Stimulated activated naive CD8-positive, alpha-beta T cell treated with anti-CD3 and anti-CD28 coated beads, Interleukin-15, Interleukin-2, amounts not matched to agents 100 ng/mL and 50 ng/mL, for 24 hours (primary cell): ENCODE measurements at regions not wholly inside any gene's neighbourhood (a gene's known extent, or its start where the extent isn't known, plus 50 kb on each side); places are given as distances from the start of the nearest gene placed in this dataset.
"Not testable (repeated sequence)": the region's sequence is repeated elsewhere in the genome, so short reads cannot be mapped to it uniquely, and the experiment has no call there.

Experiments used
- H3K27ac Mint-ChIP-seq: one replicate; pipeline ENCODE4 v1.8.0; 2021; ENCODE audit warnings: mild to moderate bottlenecking, mixed read lengths
- H3K27me3 Mint-ChIP-seq: one replicate; pipeline ENCODE4 v1.8.0; 2021; ENCODE audit warnings: mixed read lengths
- H3K36me3 Mint-ChIP-seq: one replicate; pipeline ENCODE4 v1.8.0; 2021; ENCODE audit warnings: low read depth, mixed read lengths
- H3K4me1 Mint-ChIP-seq: one replicate; pipeline ENCODE4 v1.8.0; 2021; ENCODE audit warnings: low read depth, mixed read lengths
- H3K4me3 Mint-ChIP-seq: one replicate; pipeline ENCODE4 v1.8.0; 2021; ENCODE audit warnings: mild to moderate bottlenecking, mixed read lengths
- H3K9me3 Mint-ChIP-seq: one replicate; pipeline ENCODE4 v1.8.0; 2021; ENCODE audit warnings: mixed read lengths

DNA sequence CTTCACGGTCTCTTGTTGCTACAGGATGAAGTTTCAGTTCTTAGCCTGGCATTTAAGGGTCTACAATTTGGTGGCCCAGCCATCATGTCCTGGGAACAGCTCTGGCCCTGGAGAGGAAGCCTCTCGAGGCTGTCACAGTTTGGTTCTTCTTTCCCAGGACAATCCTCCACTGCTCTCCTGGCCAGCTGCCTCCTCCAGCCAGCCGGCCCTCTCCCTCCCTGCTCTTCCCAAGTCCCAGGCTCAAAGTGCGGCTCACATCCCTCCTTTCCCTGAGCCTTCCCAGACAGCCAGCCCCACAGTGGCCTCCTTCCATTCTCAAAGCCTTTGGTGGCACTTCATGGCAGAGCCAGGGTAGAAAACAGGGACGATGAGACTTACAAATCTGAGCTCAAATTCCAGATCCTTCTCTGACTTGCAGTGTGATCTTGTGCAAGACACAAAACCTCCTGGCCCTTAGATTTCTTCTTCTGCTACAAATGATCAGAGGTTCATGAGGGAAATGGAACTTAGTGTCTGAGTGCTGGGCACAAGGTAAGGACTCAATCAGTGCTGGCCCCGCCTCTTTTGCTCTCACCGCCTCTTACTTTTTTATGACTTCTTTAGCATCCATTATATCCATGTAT, 223.8 kb upstream of the ECI2 start:
- H3K4me1 Mint-ChIP-seq, result no peaks in the 10 kb centered on the region
- H3K27ac Mint-ChIP-seq, result no peak overlapping the region
- H3K27me3 Mint-ChIP-seq, result peaks cover 4% of the 10 kb centered on the region
- H3K4me3 Mint-ChIP-seq, result no peak overlapping the region
- H3K9me3 Mint-ChIP-seq, result no peaks in the 10 kb centered on the region
- H3K36me3 Mint-ChIP-seq, result no peaks in the 10 kb centered on the region

DNA sequence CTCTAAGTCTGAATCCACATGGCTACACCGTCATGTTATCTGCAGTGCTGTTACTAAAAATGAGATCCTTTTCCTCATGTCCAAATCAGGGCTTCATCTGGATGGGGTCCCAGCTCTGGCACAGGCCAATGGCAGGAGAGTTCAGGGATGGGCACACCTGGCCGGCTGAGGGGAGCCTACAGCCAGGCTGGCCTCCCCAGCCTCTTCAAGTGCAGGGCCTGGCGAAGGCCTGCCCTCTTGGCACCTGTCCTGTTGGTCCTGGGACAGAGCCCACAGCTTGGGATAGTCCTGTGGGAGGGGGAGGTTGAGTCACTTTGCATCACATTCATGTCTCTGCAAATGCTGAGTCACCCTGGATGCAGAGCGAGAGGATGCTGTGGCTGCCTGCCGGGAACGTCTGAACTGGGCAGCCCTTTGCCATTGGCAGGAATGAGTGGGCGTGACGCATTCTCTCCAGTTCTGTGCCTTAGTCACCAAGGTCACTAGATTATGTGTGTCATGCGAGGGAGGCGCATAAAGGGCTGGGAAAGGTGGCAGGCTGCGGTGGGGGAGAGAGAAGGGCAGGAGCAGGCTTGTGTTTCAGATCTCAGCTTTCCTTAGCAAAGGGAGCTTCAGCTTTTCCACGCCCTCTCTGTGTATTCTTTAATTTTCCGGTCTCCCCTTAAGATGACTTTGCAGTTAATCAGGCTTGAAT, 223.2 kb upstream of the ECI2 start:
- H3K27me3 Mint-ChIP-seq, result peaks cover 4% of the 10 kb centered on the region
- no peak overlapping the region for H3K4me3 Mint-ChIP-seq
- H3K36me3 Mint-ChIP-seq, result no peaks in the 10 kb centered on the region
- H3K4me1 Mint-ChIP-seq, result no peaks in the 10 kb centered on the region
- no peak overlapping the region for H3K27ac Mint-ChIP-seq
- no peaks in the 10 kb centered on the region for H3K9me3 Mint-ChIP-seq

DNA sequence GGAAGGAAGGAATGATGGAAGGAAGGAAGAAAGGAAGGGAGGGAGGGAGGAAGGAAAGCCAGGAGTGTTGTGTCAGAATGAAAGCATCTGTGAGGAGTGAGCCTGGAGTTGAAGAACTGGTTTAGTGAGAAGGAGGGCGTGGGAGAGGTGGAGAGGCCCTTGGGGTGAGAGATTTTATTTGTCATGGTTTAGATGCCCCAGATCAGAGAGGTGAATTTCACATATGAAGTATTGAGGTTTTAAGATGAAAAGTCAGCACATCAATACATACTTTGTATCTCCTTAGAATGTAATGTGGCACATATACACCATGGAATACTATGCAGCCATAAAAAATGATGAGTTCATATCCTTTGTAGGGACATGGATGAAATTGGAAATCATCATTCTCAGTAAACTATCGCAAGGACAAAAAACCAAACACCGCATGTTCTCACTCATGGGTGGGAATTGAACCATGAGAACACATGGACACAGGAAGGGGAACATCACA, 222.3 kb upstream of the ECI2 start:
- H3K27me3 Mint-ChIP-seq, H3K4me3 Mint-ChIP-seq, H3K36me3 Mint-ChIP-seq, H3K4me1 Mint-ChIP-seq, H3K27ac Mint-ChIP-seq, H3K9me3 Mint-ChIP-seq: not testable (repeated sequence)

DNA sequence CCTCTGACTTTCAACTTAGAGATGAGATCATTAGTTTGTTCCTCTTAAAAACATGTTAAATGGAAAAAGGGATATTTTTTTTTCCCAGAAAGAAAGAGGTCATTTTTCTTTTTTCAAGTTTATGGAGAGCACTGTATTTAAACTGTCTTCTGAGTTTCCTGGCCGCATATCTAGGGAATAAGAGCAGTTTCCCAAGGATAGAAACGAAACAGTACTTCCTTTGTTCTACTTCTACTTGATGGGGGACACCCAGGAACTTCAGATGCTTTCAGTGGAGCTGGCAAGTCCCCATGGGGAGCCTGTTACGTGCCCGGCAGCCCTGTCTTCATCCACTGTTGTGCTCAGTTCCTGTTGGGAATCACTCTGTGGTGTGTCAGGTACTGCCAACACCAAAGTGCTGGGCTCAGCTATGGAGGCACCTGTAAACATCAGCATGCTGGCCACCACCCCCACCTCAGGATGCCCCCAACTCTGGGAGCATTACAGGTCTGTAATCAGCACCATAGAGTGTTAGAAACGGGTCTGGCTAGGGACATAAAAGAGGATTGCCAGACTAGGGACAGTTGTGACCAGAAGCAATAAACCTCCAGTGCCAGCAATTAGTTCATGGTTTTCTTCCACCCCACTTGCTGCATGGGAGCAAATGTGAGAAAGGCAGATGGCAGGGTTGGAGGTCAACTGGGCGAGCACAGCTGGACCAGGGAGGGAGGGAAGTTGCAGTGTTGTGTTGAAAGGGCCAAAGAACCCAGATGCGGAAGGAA, 221.7 kb upstream of the ECI2 start:
- peaks cover 4% of the 10 kb centered on the region for H3K27me3 Mint-ChIP-seq
- no peaks in the 10 kb centered on the region for H3K4me1 Mint-ChIP-seq
- no peak overlapping the region for H3K4me3 Mint-ChIP-seq
- no peaks in the 10 kb centered on the region for H3K9me3 Mint-ChIP-seq
- H3K27ac Mint-ChIP-seq, result no peak overlapping the region
- H3K36me3 Mint-ChIP-seq, result no peaks in the 10 kb centered on the region

DNA sequence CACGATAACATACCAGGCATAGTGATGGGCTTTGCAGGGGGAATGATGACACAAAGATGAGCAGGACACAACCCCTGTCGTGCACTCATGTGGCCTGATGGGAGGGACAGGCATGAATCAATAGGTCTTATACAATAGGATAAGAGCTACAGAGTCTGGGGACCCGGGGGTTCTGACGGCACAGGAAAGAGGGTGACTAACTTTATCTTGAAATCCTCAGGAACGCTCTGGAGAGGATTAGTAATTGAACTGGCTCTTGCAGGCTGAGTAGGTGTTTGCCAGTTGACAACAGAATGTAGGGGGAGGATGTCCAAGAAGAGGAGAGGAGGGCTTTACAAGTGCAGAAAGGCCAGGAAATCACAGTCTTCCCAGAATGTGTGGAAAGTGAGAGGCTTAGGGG, 219.9 kb upstream of the ECI2 start:
- Mint-ChIP-seq H3K4me1 (no peaks in the 10 kb centered on the region), H3K9me3 (no peaks in the 10 kb centered on the region), H3K4me3 (no peak overlapping the region), H3K27ac (no peak overlapping the region), H3K27me3 (peaks cover 4% of the 10 kb centered on the region), H3K36me3 (no peaks in the 10 kb centered on the region)

DNA sequence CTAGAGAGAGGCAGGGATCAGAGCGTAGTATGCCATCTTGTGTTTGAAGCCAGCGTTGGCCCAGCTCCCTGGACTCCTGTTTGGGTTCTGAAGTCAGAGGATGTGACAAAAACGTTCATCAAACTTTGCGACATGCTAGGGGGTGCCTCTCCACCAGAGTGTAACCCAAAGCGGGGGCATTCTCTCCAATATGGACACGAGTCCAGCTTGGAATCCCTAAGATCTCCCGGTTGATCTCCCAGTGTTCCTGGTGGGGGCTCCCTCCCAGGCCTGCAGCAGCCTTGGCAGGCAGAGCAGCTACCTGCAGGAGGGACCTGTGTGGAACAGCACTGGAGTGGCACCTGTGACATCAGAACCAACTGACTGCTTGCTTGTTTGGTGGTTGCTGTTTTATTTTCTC, 218.8 kb upstream of the ECI2 start:
- Mint-ChIP-seq H3K4me3 (no peak overlapping the region), H3K4me1 (no peaks in the 10 kb centered on the region), H3K9me3 (no peaks in the 10 kb centered on the region), H3K36me3 (no peaks in the 10 kb centered on the region), H3K27me3 (peaks cover 4% of the 10 kb centered on the region), H3K27ac (no peak overlapping the region)

DNA sequence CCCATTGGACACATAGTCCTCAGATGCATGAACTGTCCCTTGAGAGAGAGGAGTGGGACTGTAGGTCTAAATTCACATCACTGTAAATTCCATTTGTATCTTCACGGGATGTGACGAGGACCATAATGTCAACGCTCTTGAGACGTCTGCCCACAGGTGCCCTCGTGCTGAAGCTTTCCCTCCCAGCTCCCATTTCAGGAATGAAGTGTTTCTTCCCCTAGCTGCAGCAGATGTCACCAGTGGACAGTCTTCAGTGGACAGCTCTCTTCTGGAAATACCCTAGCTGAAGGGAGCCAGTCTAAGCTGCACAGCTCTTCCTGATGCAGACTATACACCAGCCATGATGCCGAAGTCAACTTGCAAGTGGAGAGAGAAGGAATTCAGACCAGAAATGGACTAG, 217.4 kb upstream of the ECI2 start:
- Mint-ChIP-seq H3K9me3 (no peaks in the 10 kb centered on the region), H3K27me3 (peaks cover 4% of the 10 kb centered on the region), H3K4me1 (no peaks in the 10 kb centered on the region), H3K36me3 (no peaks in the 10 kb centered on the region), H3K27ac (no peak overlapping the region), H3K4me3 (no peak overlapping the region)

DNA sequence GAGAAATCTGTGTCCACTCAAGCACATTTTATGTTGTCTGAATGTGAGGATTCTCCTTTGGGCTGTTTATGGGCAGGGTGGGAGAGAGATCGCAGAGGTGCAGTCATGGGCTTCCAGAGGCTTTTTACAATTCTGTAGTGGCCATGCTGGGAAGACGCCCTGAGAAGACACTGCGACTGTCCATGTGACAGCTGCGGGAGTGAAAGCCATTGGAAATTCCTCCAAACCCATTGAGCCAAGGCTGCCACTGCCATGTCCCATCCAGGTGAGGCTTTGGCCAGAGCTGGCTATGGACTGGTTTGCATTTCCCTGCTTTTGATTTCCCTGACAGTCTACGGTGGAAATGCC, 216.9 kb upstream of the ECI2 start:
- Mint-ChIP-seq H3K27ac (no peak overlapping the region), H3K4me3 (no peak overlapping the region), H3K36me3 (no peaks in the 10 kb centered on the region), H3K9me3 (no peaks in the 10 kb centered on the region), H3K4me1 (no peaks in the 10 kb centered on the region), H3K27me3 (peaks cover 4% of the 10 kb centered on the region)

DNA sequence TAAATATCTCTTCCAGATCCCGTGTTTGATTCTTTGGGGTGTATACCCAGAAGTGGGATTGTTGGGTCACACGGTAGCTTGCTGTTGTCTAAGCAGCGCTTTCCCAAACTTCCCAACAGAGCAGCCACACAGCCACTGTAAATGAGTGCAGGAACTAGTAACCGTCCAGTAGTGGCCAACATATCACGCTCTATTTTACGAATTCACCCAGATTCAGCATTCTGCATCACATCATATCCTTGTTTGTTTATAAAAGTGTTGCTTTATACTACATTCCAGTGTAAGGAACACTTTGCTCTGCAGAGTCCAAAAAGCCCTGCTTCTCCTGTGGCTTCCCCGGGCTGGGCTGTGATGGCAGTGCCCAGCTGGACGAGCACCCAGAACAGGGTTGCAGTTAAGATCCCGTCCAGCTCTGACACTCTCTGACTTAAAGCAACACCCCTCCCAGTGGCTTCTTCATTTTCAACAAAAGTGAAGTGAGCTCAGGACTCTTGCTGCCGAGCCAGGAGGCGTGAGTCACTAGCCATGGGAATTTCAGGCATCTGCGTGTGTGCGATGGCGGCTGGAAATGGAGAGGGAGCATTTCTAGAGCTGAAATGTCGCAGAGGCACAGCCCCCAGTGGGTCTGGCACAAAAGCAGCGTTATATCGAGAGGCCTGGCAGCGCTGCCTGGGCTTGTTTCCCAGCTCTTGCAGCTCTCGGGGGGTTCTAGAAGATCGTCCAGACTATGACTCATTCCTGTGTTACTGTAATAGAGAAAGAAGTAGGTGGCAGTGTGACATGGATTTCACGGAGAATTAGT, 216.3 kb upstream of the ECI2 start:
- H3K4me1 Mint-ChIP-seq, result no peaks in the 10 kb centered on the region
- peaks cover 4% of the 10 kb centered on the region for H3K27me3 Mint-ChIP-seq
- no peak overlapping the region for H3K27ac Mint-ChIP-seq
- H3K9me3 Mint-ChIP-seq, result no peaks in the 10 kb centered on the region
- H3K4me3 Mint-ChIP-seq, result no peak overlapping the region
- H3K36me3 Mint-ChIP-seq, result no peaks in the 10 kb centered on the region

DNA sequence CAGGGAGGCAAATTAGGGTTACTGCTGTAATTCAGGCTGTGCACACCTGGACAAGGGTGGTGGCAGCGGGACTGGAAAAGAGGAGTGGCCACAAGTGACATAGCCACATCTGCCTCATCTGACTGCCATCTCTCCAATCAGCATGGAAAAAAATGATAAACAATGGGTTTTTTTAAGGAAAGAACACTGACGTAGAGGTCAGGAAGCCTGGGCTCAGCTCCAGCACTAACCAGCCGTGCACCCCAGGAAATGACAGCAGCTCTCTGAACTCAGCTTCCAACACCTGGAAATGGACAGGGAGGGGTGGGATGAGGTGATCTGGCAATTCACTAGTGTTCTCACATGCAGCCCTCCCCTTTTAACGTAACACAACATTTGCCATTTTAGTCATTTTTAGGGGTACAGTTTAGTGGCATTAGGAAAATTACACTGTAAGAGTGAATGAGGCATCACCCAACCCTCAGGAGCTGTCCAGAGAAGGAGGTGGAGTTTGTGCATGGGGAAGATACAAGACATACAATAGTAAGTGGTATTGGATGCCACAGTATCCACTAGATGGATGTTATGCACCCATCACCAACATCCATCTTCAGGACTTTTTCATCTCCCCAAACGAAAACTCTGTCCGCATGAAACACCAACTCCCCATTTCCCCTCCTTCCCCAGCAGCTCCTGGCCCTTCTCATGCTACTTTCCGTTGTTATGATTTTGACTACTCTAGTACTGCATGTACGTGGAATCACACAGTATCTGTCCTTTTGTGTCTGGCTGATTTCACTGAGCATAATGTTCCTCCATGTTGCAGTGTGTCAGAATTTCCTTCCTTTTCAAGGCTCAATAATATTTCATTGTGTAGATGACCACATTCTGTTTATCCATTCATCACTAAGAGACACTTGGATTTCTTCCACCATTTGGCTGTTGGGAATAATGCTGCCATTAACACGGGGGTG, 215.5 kb upstream of the ECI2 start:
- Mint-ChIP-seq H3K36me3 (no peaks in the 10 kb centered on the region), H3K4me3 (no peak overlapping the region), H3K27me3 (peaks cover 4% of the 10 kb centered on the region), H3K9me3 (no peaks in the 10 kb centered on the region), H3K4me1 (no peaks in the 10 kb centered on the region), H3K27ac (no peak overlapping the region)

DNA sequence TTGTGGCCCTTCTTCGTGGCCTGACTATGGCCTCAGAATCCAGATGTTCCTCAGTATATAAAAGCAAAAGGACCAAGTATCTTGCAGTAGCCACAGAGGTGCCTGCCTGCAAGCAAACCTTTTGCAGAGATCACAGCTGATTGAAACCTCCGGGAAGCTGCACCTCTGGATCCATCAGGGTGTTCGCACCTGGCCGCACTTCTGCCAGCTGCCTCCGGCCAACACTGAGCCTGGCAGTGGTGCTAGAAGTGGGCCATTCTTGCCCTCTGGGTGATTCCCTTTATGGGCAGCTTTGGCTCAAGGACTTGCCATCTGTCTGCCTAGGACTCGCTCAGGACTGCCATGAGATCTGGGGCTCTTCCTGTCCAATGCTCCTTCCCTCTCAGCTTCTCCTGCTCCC, 214.6 kb upstream of the ECI2 start:
- H3K4me3 Mint-ChIP-seq, result no peak overlapping the region
- H3K36me3 Mint-ChIP-seq, result no peaks in the 10 kb centered on the region
- no peaks in the 10 kb centered on the region for H3K9me3 Mint-ChIP-seq
- H3K27ac Mint-ChIP-seq, result no peak overlapping the region
- no peaks in the 10 kb centered on the region for H3K4me1 Mint-ChIP-seq
- H3K27me3 Mint-ChIP-seq, result no peaks in the 10 kb centered on the region

DNA sequence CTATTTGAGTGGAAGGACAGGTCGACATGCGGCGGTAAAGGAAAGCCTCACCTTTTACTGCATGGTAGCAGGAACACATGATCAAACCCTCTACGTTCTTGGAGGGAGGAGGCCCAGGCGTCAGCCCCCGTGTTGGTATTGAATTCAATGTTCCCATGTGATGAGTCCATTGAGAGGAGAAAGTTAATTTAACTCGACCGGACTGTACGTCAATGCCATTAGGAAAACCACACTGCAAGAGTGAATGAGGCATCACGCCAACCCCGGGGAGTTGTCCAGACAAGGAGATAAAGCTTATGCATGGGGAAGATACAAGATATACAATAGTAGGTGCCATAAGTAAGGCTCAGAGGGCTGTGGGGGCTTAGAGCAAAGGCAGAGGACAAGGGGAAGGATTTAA, 213.9 kb upstream of the ECI2 start:
- Mint-ChIP-seq H3K4me1 (no peaks in the 10 kb centered on the region), H3K27me3 (no peaks in the 10 kb centered on the region), H3K4me3 (no peak overlapping the region), H3K36me3 (no peaks in the 10 kb centered on the region), H3K27ac (no peak overlapping the region), H3K9me3 (no peaks in the 10 kb centered on the region)

DNA sequence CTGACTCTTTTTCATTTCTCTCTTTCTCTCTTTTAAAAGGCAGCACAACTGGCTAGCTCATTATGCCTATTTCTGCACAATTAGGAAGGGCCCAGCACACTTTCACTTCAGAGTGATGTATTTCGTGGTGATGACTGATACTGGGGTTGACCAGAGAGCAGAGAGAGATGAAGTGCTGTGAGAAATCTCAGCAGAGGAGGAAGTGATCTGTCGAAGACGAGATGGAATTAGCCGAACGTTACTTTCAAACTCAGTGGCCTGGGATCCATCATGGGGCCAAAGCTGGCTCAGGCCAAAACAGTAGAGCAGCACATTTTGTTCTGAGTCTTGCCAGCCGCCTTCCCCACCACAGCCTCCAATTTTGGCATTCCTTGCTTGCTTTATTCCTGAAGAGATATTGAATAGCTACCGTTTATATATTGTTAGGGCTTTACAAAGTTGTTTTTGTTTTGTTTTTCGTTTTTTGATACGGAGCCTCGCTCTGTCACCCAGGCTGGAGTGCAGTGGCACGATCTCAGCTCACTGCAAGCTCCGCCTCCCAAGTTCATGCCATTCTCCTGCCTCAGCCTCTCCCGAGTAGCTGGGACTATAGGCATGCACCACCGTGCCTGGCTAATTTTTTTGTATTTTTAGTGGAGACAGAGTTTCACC, 213.2 kb upstream of the ECI2 start:
- Mint-ChIP-seq H3K27ac (no peak overlapping the region), H3K36me3 (no peaks in the 10 kb centered on the region), H3K27me3 (no peaks in the 10 kb centered on the region), H3K9me3 (no peaks in the 10 kb centered on the region), H3K4me3 (no peak overlapping the region), H3K4me1 (no peaks in the 10 kb centered on the region)

DNA sequence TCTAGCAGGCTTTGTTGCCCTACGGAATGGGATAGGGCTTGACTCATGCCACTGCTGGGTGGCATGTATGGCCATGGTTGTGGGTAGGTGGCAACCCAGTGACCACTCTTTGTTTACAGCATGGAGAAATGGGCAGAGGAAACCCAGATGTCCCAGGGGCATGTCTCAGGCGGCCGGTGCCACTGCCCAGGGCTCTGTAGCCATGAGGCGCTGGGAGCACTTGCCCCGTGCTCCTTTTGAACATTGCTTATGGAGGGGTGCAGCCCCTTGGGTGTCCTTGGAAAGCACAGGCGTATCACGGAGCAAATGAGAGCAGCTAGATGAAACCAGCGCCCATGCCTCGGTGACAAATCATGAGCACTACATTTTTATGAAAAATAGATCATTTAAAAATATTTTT, 212.5 kb upstream of the ECI2 start:
- H3K4me3 Mint-ChIP-seq, result no peak overlapping the region
- no peaks in the 10 kb centered on the region for H3K27me3 Mint-ChIP-seq
- H3K27ac Mint-ChIP-seq, result no peak overlapping the region
- H3K36me3 Mint-ChIP-seq, result no peaks in the 10 kb centered on the region
- no peaks in the 10 kb centered on the region for H3K4me1 Mint-ChIP-seq
- H3K9me3 Mint-ChIP-seq, result no peaks in the 10 kb centered on the region
